GM18873 (cell line): ENCODE measurements at regions not wholly inside any gene's neighbourhood (a gene's known extent, or its start where the extent isn't known, plus 50 kb on each side); places are given as distances from the start of the nearest gene placed in this dataset.

ENCODE experiments used
- ATAC-seq: cut with Tn5 transposase; IDR thresholded peaks from one replicate; pipeline ENCODE4 v1.9.1; 2021; ENCODE audit warnings: mild to moderate bottlenecking, moderate library complexity, moderate number of reproducible peaks; ENCODE audit not compliant: unreplicated experiment, low FRiP score

- ATAC-seq = no peak
Measured at GRCh38 chr18:41315134-41315533, 639.9 kb upstream of the PIK3C3 start.

GRCh38 chr18:41311571-41312547, 643.2 kb upstream of the PIK3C3 start:
- no peak for ATAC-seq

GRCh38 chr18:41297740-41298139, 657.3 kb upstream of the PIK3C3 start:
- no peak for ATAC-seq

GRCh38 chr18:41269294-41269693, 685.7 kb upstream of the PIK3C3 start:
- no peak for ATAC-seq

GRCh38 chr18:41268271-41268670, 686.8 kb upstream of the PIK3C3 start:
- no peak for ATAC-seq

GRCh38 chr18:41266616-41267015, 688.4 kb upstream of the PIK3C3 start:
- no peak for ATAC-seq

GRCh38 chr18:41266204-41266603, 688.8 kb upstream of the PIK3C3 start:
- no peak for ATAC-seq

GRCh38 chr18:41265047-41265446, 690.0 kb upstream of the PIK3C3 start:
- no peak for ATAC-seq

- ATAC-seq = no peak
Measured at GRCh38 chr18:41263956-41264355, 691.1 kb upstream of the PIK3C3 start.

GRCh38 chr18:41262688-41263087, 692.3 kb upstream of the PIK3C3 start:
- ATAC-seq = no peak

- no peak for ATAC-seq
Measured at GRCh38 chr18:41244591-41245037, 710.4 kb upstream of the PIK3C3 start.

GRCh38 chr18:41237317-41237716, 717.7 kb upstream of the PIK3C3 start:
- ATAC-seq = no peak

- no peak for ATAC-seq
Measured at GRCh38 chr18:41231681-41232080, 723.4 kb upstream of the PIK3C3 start.

GRCh38 chr18:41227993-41228392, 727.0 kb upstream of the PIK3C3 start:
- no peak for ATAC-seq

- ATAC-seq = no peak
Measured at GRCh38 chr18:41226911-41227310, 728.1 kb upstream of the PIK3C3 start.

- ATAC-seq = no peak
Measured at GRCh38 chr18:41226186-41226585, 728.8 kb upstream of the PIK3C3 start.

- no peak for ATAC-seq
Measured at GRCh38 chr18:41216341-41217003, 738.6 kb upstream of the PIK3C3 start.

GRCh38 chr18:41207706-41208105, 747.3 kb upstream of the PIK3C3 start:
- ATAC-seq = no peak

GRCh38 chr18:41206341-41206830, 748.6 kb upstream of the PIK3C3 start:
- ATAC-seq = no peak

GRCh38 chr18:41199212-41199611, 755.8 kb upstream of the PIK3C3 start:
- no peak for ATAC-seq

GRCh38 chr18:41197967-41198366, 757.1 kb upstream of the PIK3C3 start:
- ATAC-seq = no peak
